H1 (cell line): ENCODE measurements at regions not wholly inside any gene's neighbourhood (a gene's known extent, or its start where the extent isn't known, plus 50 kb on each side); places are given as distances from the start of the nearest gene placed in this dataset.
"Not testable (repeated sequence)": the region's sequence is repeated elsewhere in the genome, so short reads cannot be mapped to it uniquely, and the experiment has no call there.

Source experiments
- CTCF ChIA-PET: fragments of 300-600 bp; sonication (Branson Sonifier 250); formaldehyde crosslinking; loops from one replicate; lab custom pipeline; 2021; ENCODE audit not compliant: partially characterized antibody; lab: Charles Lee
- POLR2A ChIA-PET: fragments of 300-600 bp; sonication (Branson Sonifier 250); formaldehyde crosslinking; loops from one replicate; lab custom pipeline; 2021; ENCODE audit warnings: inconsistent platforms; ENCODE audit not compliant: partially characterized antibody; lab: Charles Lee
- DNase-seq, 2 experiments: peaks; one replicate each; pipeline versions ENCODE4 v3.0.0 to v3.0.0-alpha.2; 2010 to 2022; ENCODE audit warnings: low spot score in 2 of 2, low read depth in 1 of 2, mixed read lengths in 1 of 2
- FAIRE-seq: peaks from 2 replicates; lab custom pipeline; 2011; peaks lifted over from hg19 to GRCh38; lab: Jason Lieb, UNC
- H2AFZ ChIP-seq: 2 replicates; pipeline ENCODE4 v1.8.1; 2012; ENCODE audit warnings: low read length, inconsistent platforms
- H2AK5ac ChIP-seq: 2 replicates; pipeline ENCODE4 v1.6.1; 2013; ENCODE audit warnings: low read depth, low read length
- H2BK120ac ChIP-seq: replicated peaks from 2 replicates; pipeline ENCODE3; 2013; ENCODE audit warnings: low read depth, low read length, inconsistent platforms
- H2BK12ac ChIP-seq: 2 replicates; pipeline ENCODE4 v1.6.1; 2013; ENCODE audit warnings: low read depth, low read length
- H2BK15ac ChIP-seq: 2 replicates; pipeline ENCODE4 v1.6.1; 2013; ENCODE audit warnings: low read length
- H2BK20ac ChIP-seq: 2 replicates; pipeline ENCODE4 v1.6.1; 2013; ENCODE audit warnings: low read length
- H2BK5ac ChIP-seq: 2 replicates; pipeline ENCODE4 v1.6.1; 2013; ENCODE audit warnings: low read depth, low read length
- H3K14ac ChIP-seq: 2 replicates; pipeline ENCODE4 v1.6.1; 2013; ENCODE audit warnings: inconsistent platforms; ENCODE audit not compliant: insufficient read length
- H3K18ac ChIP-seq: 2 replicates; pipeline ENCODE4 v1.6.1; 2013; ENCODE audit warnings: low read length; ENCODE audit errors: extremely low read depth
- H3K23ac ChIP-seq: 2 replicates; pipeline ENCODE4 v1.6.1; 2013; ENCODE audit warnings: inconsistent platforms; ENCODE audit not compliant: insufficient read length
- H3K23me2 ChIP-seq: 2 replicates; pipeline ENCODE4 v1.6.1; 2013; ENCODE audit warnings: low read depth, low read length
- H3K27ac ChIP-seq: 2 replicates; pipeline ENCODE4 v1.6.1; 2011; ENCODE audit warnings: low read depth, low read length, inconsistent platforms
- H3K27me3 ChIP-seq, 4 experiments: replicated peaks in 1 of 4; 1 replicate in 1 of 4; 2 replicates in 3 of 4; pipeline versions ENCODE4 v1.6.1 to v1.8.1; 2011 to 2013; ENCODE audit warnings: low read length in 3 of 4, mild to moderate bottlenecking in 3 of 4, inconsistent platforms in 2 of 4, mixed read lengths in 2 of 4, moderate library complexity in 1 of 4; ENCODE audit not compliant: control insufficient read depth in 3 of 4, insufficient read depth in 3 of 4; ENCODE audit errors: extremely low read depth in 1 of 4
- H3K36me3 ChIP-seq, 4 experiments: 2 replicates each; pipeline versions ENCODE4 v1.6.1 to v1.8.1; 2011 to 2013; ENCODE audit warnings: mild to moderate bottlenecking in 4 of 4, low read length in 3 of 4, moderate library complexity in 2 of 4, control low read depth in 1 of 4, inconsistent platforms in 1 of 4; ENCODE audit not compliant: insufficient read depth in 4 of 4, control insufficient read depth in 2 of 4
- H3K4ac ChIP-seq: replicated peaks from 2 replicates; pipeline ENCODE3; 2013; ENCODE audit warnings: low read length, low read depth, mixed read lengths, inconsistent platforms; ENCODE audit not compliant: insufficient read length
- H3K4me1 ChIP-seq, 4 experiments: replicated peaks in 1 of 4; 1 replicate in 1 of 4; 2 replicates in 3 of 4; pipeline versions ENCODE4 v1.6.1 to v1.8.1; 2011 to 2013; ENCODE audit warnings: low read length in 3 of 4, inconsistent platforms in 2 of 4, mixed read lengths in 1 of 4; ENCODE audit not compliant: insufficient read depth in 4 of 4, control insufficient read depth in 3 of 4
- H3K4me2 ChIP-seq, 2 experiments: 2 replicates each; pipeline versions ENCODE4 v1.6.1 to v1.8.1; 2011 to 2013; ENCODE audit warnings: low read depth in 2 of 2, low read length in 2 of 2, control low read depth in 1 of 2, inconsistent platforms in 1 of 2, mild to moderate bottlenecking in 1 of 2; ENCODE audit not compliant: insufficient read depth in 1 of 2
- H3K4me3 ChIP-seq, 4 experiments: fragments of 200-600, 300-600 bp in 1 of 4; sonication (generic), shearing (Covaris generic), sonication (Bioruptor Twin) in 1 of 4; 2 replicates each; pipeline versions ENCODE4 v1.5.1 to v1.8.1; 2011 to 2016; ENCODE audit warnings: low read length in 4 of 4, low read depth in 3 of 4, control low read depth in 2 of 4, inconsistent platforms in 2 of 4, mild to moderate bottlenecking in 2 of 4, mixed read lengths in 1 of 4, moderate library complexity in 1 of 4; ENCODE audit not compliant: insufficient read depth in 2 of 4; ENCODE audit errors: extremely low read depth in 1 of 4
- H3K56ac ChIP-seq: replicated peaks from 2 replicates; pipeline ENCODE3; 2013; ENCODE audit warnings: low read depth, mild to moderate bottlenecking, mixed read lengths, low read length, inconsistent platforms; ENCODE audit not compliant: insufficient read length
- H3K79me1 ChIP-seq: 2 replicates; pipeline ENCODE4 v1.6.1; 2013; ENCODE audit warnings: low read depth, low read length, control low read depth
- H3K79me2 ChIP-seq, 2 experiments: 2 replicates each; pipeline versions ENCODE4 v1.6.1 to v1.8.1; 2012 to 2013; ENCODE audit warnings: low read length in 2 of 2, mild to moderate bottlenecking in 2 of 2, inconsistent platforms in 1 of 2; ENCODE audit not compliant: insufficient read depth in 2 of 2, control insufficient read depth in 1 of 2
- H3K9ac ChIP-seq, 4 experiments: replicated peaks in 1 of 4; 1 replicate in 1 of 4; 2 replicates in 3 of 4; pipeline versions ENCODE4 v1.6.1 to v1.8.1; 2011 to 2013; ENCODE audit warnings: low read depth in 3 of 4, low read length in 3 of 4, control low read depth in 2 of 4, mild to moderate bottlenecking in 2 of 4, moderate library complexity in 2 of 4, inconsistent platforms in 1 of 4; ENCODE audit errors: extremely low read depth in 1 of 4
- H3K9me3 ChIP-seq, 2 experiments: 2 replicates each; pipeline versions ENCODE4 v1.6.1 to v1.8.1; 2012 to 2013; ENCODE audit warnings: mild to moderate bottlenecking in 2 of 2, moderate library complexity in 2 of 2, control low read depth in 1 of 2, inconsistent platforms in 1 of 2, low read depth in 1 of 2, low read length in 1 of 2, mixed read lengths in 1 of 2; ENCODE audit not compliant: insufficient read depth in 2 of 2
- H4K20me1 ChIP-seq, 2 experiments: replicated peaks in 1 of 2; 2 replicates each; pipeline versions ENCODE3 to v1.8.1; 2011 to 2013; ENCODE audit warnings: inconsistent platforms in 2 of 2, low read length in 2 of 2, mild to moderate bottlenecking in 1 of 2; ENCODE audit not compliant: insufficient read depth in 2 of 2, control insufficient read depth in 1 of 2
- H4K5ac ChIP-seq: 2 replicates; pipeline ENCODE4 v1.6.1; 2013; ENCODE audit warnings: low read length, low read depth, mixed read lengths, inconsistent platforms; ENCODE audit not compliant: insufficient read length
- H4K8ac ChIP-seq: 2 replicates; pipeline ENCODE4 v1.8.0; 2013; ENCODE audit warnings: mild to moderate bottlenecking, moderate library complexity, low read length, inconsistent platforms; ENCODE audit not compliant: insufficient read depth; ENCODE audit errors: extremely low read depth
- H4K91ac ChIP-seq: replicated peaks from 2 replicates; pipeline ENCODE3; 2013; ENCODE audit warnings: low read length, mixed read lengths, inconsistent platforms; ENCODE audit not compliant: insufficient read length
- WGBS, 2 experiments: shearing (Covaris generic) in 1 of 2; methylation state at CpG; one replicate each; pipeline versions ENCODE4 v1.1.6 to v1.1.7; 2013 to 2015; ENCODE audit warnings: low lambda C conversion rate in 2 of 2, mixed read lengths in 2 of 2, inconsistent platforms in 1 of 2, low coverage in 1 of 2, missing lambda C conversion rate in 1 of 2; ENCODE audit not compliant: insufficient replicate concordance in 2 of 2, insufficient coverage in 1 of 2, insufficient read length in 1 of 2; ENCODE audit errors: extremely low coverage in 1 of 2, missing lambda C conversion rate in 1 of 2; 5-methylcytosine and 5-hydroxymethylcytosine counted together

GRCh38 chr1:223897097-223897496 is 51.4 kb upstream of the TP53BP2 start:
- H2BK12ac ChIP-seq, H2AFZ ChIP-seq, H2BK120ac ChIP-seq, H3K4me3 ChIP-seq, H3K36me3 ChIP-seq, H3K79me2 ChIP-seq, FAIRE-seq, H4K8ac ChIP-seq, CTCF ChIA-PET, H3K4me2 ChIP-seq, DNase-seq, H3K79me1 ChIP-seq, H2AK5ac ChIP-seq, H2BK15ac ChIP-seq, H3K4ac ChIP-seq, H3K9ac ChIP-seq, H3K9me3 ChIP-seq, H3K56ac ChIP-seq, H3K4me1 ChIP-seq, H3K27me3 ChIP-seq, POLR2A ChIA-PET, H3K27ac ChIP-seq, H4K5ac ChIP-seq, H3K14ac ChIP-seq, H2BK20ac ChIP-seq, H2BK5ac ChIP-seq, H4K20me1 ChIP-seq, H3K23ac ChIP-seq, H3K18ac ChIP-seq, H3K23me2 ChIP-seq, H4K91ac ChIP-seq: not testable (repeated sequence)
- 59% methylated on average over 2 of the region's 4 CpGs; no CpG with 5 or more reads in 1 of the 2 experiments for WGBS, 2 experiments

- H3K9me3 ChIP-seq, H2AK5ac ChIP-seq, H3K4ac ChIP-seq, POLR2A ChIA-PET, H4K20me1 ChIP-seq, H3K36me3 ChIP-seq, H3K56ac ChIP-seq, H2BK5ac ChIP-seq, H2AFZ ChIP-seq, H4K8ac ChIP-seq, H2BK120ac ChIP-seq, H2BK20ac ChIP-seq, H3K23ac ChIP-seq, H3K23me2 ChIP-seq, DNase-seq, FAIRE-seq, H2BK12ac ChIP-seq, H3K4me3 ChIP-seq, H3K4me1 ChIP-seq, CTCF ChIA-PET, H3K9ac ChIP-seq, H2BK15ac ChIP-seq, H3K14ac ChIP-seq, H4K5ac ChIP-seq, H3K4me2 ChIP-seq, H3K18ac ChIP-seq, H3K27ac ChIP-seq, H3K27me3 ChIP-seq, H4K91ac ChIP-seq, H3K79me2 ChIP-seq, H3K79me1 ChIP-seq: not testable (repeated sequence)
- WGBS, 2 experiments = 80% methylated on average over 5 of the region's 7 CpGs; no CpG with 5 or more reads in 1 of the 2 experiments
These were observed 50.2 kb upstream of the TP53BP2 start for GRCh38 chr1:223895950-223896349.
